ENCODE measurements at regions not wholly inside any gene's neighbourhood (a gene's known extent, or its start where the extent isn't known, plus 50 kb on each side); places are given as distances from the start of the nearest gene placed in this dataset.

- TF ChIP-seq POLR2A (IDR thresholded peaks at IDR 0.05; ENCODE audit: low read length) (no peak), GATA1 (IDR thresholded peaks at IDR 0.05; ENCODE audit: low read depth, low read length) (no peak)
Observed at GRCh38 chr6:103687430-103687829, 1172.3 kb downstream of the HACE1 start.
